ENCODE measurements at regions not wholly inside any gene's neighbourhood (a gene's known extent, or its start where the extent isn't known, plus 50 kb on each side); places are given as distances from the start of the nearest gene placed in this dataset.

DNA sequence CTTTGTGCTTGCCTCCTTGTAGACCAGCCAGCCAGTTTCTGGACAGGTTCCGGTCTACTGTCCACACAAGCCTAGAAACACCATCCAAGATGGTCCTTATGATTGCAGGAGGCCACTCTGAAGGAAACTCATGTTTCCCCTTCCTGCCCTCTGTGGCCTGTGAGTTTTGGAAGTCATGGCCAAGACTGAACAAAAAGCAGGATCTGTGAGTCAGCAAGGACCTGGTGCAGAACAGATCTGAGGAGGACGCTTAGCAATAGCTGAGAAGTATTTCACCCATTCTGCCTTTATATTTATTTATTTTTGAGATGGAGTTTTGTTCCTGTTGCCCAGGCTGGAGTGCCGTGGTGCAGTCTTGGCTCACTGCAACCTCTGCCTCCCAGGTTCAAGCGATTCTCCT, 134.6 kb upstream of the EEF1E1 start:
- Histone ChIP-seq H2AFZ (ENCODE audit: low read length) (no peak overlapping the region), H3K27ac (ENCODE audit: low read length) (no peak overlapping the region), H3K36me3 (replicated peaks; ENCODE audit: insufficient read depth, low read length) (no peaks in the 10 kb centered on the region), H3K4me2 (ENCODE audit: low read depth, low read length) (no peak overlapping the region), H3K4me3 (ENCODE audit: low read length) (no peak overlapping the region), H3K9me3 (replicated peaks; ENCODE audit: insufficient read depth, low read length) (no peaks in the 10 kb centered on the region), H3F3A (ENCODE audit: insufficient read depth, low read length) (no peaks in the 10 kb centered on the region), H3K9ac (ENCODE audit: low read length) (no peak overlapping the region), H4K20me1 (ENCODE audit: insufficient read depth, low read length) (no peaks in the 10 kb centered on the region), H3K9me2 (replicated peaks; ENCODE audit: insufficient read depth, low read length) (no peaks in the 10 kb centered on the region), H3K27me3 (replicated peaks; ENCODE audit: insufficient read depth, low read length) (no peaks in the 10 kb centered on the region), H3K79me2 (ENCODE audit: low read length) (no peaks in the 10 kb centered on the region), H3K4me1 (ENCODE audit: low read length) (peaks cover 7% of the 10 kb centered on the region; the same call in 1 of the 2 replicates)
- DNase-seq, result no peak
- TF ChIP-seq, protein P1, sequence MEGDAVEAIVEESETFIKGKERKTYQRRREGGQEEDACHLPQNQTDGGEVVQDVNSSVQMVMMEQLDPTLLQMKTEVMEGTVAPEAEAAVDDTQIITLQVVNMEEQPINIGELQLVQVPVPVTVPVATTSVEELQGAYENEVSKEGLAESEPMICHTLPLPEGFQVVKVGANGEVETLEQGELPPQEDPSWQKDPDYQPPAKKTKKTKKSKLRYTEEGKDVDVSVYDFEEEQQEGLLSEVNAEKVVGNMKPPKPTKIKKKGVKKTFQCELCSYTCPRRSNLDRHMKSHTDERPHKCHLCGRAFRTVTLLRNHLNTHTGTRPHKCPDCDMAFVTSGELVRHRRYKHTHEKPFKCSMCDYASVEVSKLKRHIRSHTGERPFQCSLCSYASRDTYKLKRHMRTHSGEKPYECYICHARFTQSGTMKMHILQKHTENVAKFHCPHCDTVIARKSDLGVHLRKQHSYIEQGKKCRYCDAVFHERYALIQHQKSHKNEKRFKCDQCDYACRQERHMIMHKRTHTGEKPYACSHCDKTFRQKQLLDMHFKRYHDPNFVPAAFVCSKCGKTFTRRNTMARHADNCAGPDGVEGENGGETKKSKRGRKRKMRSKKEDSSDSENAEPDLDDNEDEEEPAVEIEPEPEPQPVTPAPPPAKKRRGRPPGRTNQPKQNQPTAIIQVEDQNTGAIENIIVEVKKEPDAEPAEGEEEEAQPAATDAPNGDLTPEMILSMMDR (IDR thresholded peaks at IDR 0.05; ENCODE audit: low read length), result no peak
- TF ChIP-seq EZH2 (optimal IDR thresholded peaks at IDR 0.05; ENCODE audit: low read depth, low read length), result no peak
- TF ChIP-seq EZH2phosphoT487 (IDR thresholded peaks at IDR 0.05; ENCODE audit: low read length), result no peak

- no peaks in the 10 kb centered on the region for H3K4me1 ChIP-seq (ENCODE audit: low read length)
- H3K4me2 ChIP-seq (ENCODE audit: low read depth, low read length), result no peak overlapping the region
- no peak for DNase-seq
- no peaks in the 10 kb centered on the region for H3F3A ChIP-seq (ENCODE audit: insufficient read depth, low read length)
- no peak overlapping the region for H3K4me3 ChIP-seq (ENCODE audit: low read length)
- no peaks in the 10 kb centered on the region for H3K27me3 ChIP-seq (replicated peaks; ENCODE audit: insufficient read depth, low read length)
- H4K20me1 ChIP-seq (ENCODE audit: insufficient read depth, low read length), result no peaks in the 10 kb centered on the region
- no peaks in the 10 kb centered on the region for H3K36me3 ChIP-seq (replicated peaks; ENCODE audit: insufficient read depth, low read length)
- no peak overlapping the region for H3K9ac ChIP-seq (ENCODE audit: low read length)
- H3K27ac ChIP-seq (ENCODE audit: low read length), result no peak overlapping the region
- TF ChIP-seq, protein P1 (IDR thresholded peaks at IDR 0.05; ENCODE audit: low read length), result no peak
- TF ChIP-seq EZH2phosphoT487 (IDR thresholded peaks at IDR 0.05; ENCODE audit: low read length), result no peak
- no peak for TF ChIP-seq EZH2 (optimal IDR thresholded peaks at IDR 0.05; ENCODE audit: low read depth, low read length)
- H3K9me2 ChIP-seq (replicated peaks; ENCODE audit: insufficient read depth, low read length), result no peaks in the 10 kb centered on the region
- no peaks in the 10 kb centered on the region for H3K9me3 ChIP-seq (replicated peaks; ENCODE audit: insufficient read depth, low read length)
- H2AFZ ChIP-seq (ENCODE audit: low read length), result no peak overlapping the region
- H3K79me2 ChIP-seq (ENCODE audit: low read length), result no peaks in the 10 kb centered on the region
Observed at GRCh38 chr6:8234321-8234720, 132.0 kb upstream of the EEF1E1 start.

DNA sequence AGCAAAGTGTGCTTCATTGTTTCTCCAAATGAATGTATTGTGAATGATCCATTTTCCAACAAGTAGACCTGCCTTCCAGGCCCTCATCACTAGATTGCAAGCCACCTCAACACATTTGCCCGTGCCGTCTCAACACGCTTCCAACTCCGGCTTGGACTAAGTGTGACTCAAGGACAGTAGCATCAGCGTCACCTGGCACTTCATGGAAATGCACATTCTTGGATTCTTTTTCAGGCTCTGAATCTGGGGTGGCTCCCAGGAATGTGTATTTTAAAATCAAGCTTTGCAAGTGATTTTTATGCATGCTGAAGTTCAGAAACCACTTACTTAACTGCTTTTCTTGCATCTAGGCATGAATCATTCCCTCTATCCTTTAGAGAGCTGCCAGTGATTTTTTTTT, 129.6 kb upstream of the EEF1E1 start:
- no peak overlapping the region for H3K9ac ChIP-seq (ENCODE audit: low read length)
- H3F3A ChIP-seq (ENCODE audit: insufficient read depth, low read length), result no peaks in the 10 kb centered on the region
- H2AFZ ChIP-seq (ENCODE audit: low read length), result no peak overlapping the region
- TF ChIP-seq, protein P1 (IDR thresholded peaks at IDR 0.05; ENCODE audit: low read length), result no peak
- no peak for TF ChIP-seq EZH2 (optimal IDR thresholded peaks at IDR 0.05; ENCODE audit: low read depth, low read length)
- no peak for TF ChIP-seq EZH2phosphoT487 (IDR thresholded peaks at IDR 0.05; ENCODE audit: low read length)
- H3K27ac ChIP-seq (ENCODE audit: low read length), result no peak overlapping the region
- no peaks in the 10 kb centered on the region for H3K27me3 ChIP-seq (replicated peaks; ENCODE audit: insufficient read depth, low read length)
- H3K9me3 ChIP-seq (replicated peaks; ENCODE audit: insufficient read depth, low read length), result no peaks in the 10 kb centered on the region
- no peaks in the 10 kb centered on the region for H3K79me2 ChIP-seq (ENCODE audit: low read length)
- no peaks in the 10 kb centered on the region for H4K20me1 ChIP-seq (ENCODE audit: insufficient read depth, low read length)
- no peak for DNase-seq
- no peaks in the 10 kb centered on the region for H3K4me1 ChIP-seq (ENCODE audit: low read length)
- H3K36me3 ChIP-seq (replicated peaks; ENCODE audit: insufficient read depth, low read length), result no peaks in the 10 kb centered on the region
- H3K4me2 ChIP-seq (ENCODE audit: low read depth, low read length), result no peak overlapping the region
- no peak overlapping the region for H3K4me3 ChIP-seq (ENCODE audit: low read length)
- H3K9me2 ChIP-seq (replicated peaks; ENCODE audit: insufficient read depth, low read length), result no peaks in the 10 kb centered on the region
